IMR-90 (cell line): ENCODE measurements at regions not wholly inside any gene's neighbourhood (a gene's known extent, or its start where the extent isn't known, plus 50 kb on each side); places are given as distances from the start of the nearest gene placed in this dataset.

Experiments
- ATAC-seq: fragments of 200-7000 bp; cut with Tn5 transposase; 2 replicates; pipeline ENCODE4 v1.9.1; 2020; ENCODE audit warnings: low read depth, mild to moderate bottlenecking, moderate library complexity
- BruUV-seq: library from RNA; stranded (reverse); fragments of 400-500 nt; replicated peaks from 2 replicates; lab custom pipeline; 2021; lab: Mats Ljungman, UMichigan
- CTCF ChIA-PET: fragments of 300-600 bp; formaldehyde crosslinking; extraction: SDS; loops from one replicate; lab custom pipeline; 2021; ENCODE audit warnings: antibody characterized with exemption; lab: Yijun Ruan, JAX
- POLR2A ChIA-PET: fragments of 300-600 bp; sonication (Branson Sonifier 250); formaldehyde crosslinking; loops from one replicate; lab custom pipeline; 2022; ENCODE audit warnings: antibody characterized with exemption; ENCODE audit not compliant: unreplicated experiment; lab: Charles Lee
- DNase-seq: peaks from one replicate; pipeline ENCODE4 v3.0.0; 2013
- H2AFZ ChIP-seq: replicated peaks from 2 replicates; pipeline ENCODE3; 2013; ENCODE audit warnings: low read length, mild to moderate bottlenecking; ENCODE audit not compliant: poor library complexity
- H2AK5ac ChIP-seq: 2 replicates; pipeline ENCODE4 v1.6.1; 2013; ENCODE audit warnings: low read depth, low read length, inconsistent platforms
- H2AK9ac ChIP-seq: replicated peaks from 2 replicates; pipeline ENCODE3; 2013; ENCODE audit warnings: mild to moderate bottlenecking, low read depth, low read length, moderate library complexity; ENCODE audit not compliant: poor library complexity
- H2BK120ac ChIP-seq: 2 replicates; pipeline ENCODE4 v1.6.1; 2013; ENCODE audit warnings: low read depth, low read length, inconsistent platforms
- H2BK15ac ChIP-seq: 3 replicates; pipeline ENCODE4 v1.6.1; 2013; ENCODE audit warnings: low read depth, low read length, inconsistent platforms
- H2BK20ac ChIP-seq: 2 replicates; pipeline ENCODE4 v1.6.1; 2013; ENCODE audit warnings: low read depth, mild to moderate bottlenecking, inconsistent platforms, low read length, moderate library complexity
- H2BK5ac ChIP-seq: 2 replicates; pipeline ENCODE4 v1.6.1; 2013; ENCODE audit warnings: mild to moderate bottlenecking, low read depth, low read length, inconsistent platforms; ENCODE audit not compliant: poor library complexity, severe bottlenecking
- H3K14ac ChIP-seq: replicated peaks from 2 replicates; pipeline ENCODE4 v1.6.1; 2013; ENCODE audit warnings: low read depth, low read length, inconsistent platforms
- H3K18ac ChIP-seq: 2 replicates; pipeline ENCODE4 v1.6.1; 2013; ENCODE audit warnings: low read depth, low read length, control low read depth
- H3K23ac ChIP-seq: 2 replicates; pipeline ENCODE4 v1.6.1; 2013; ENCODE audit warnings: low read depth, low read length, inconsistent platforms
- H3K27ac ChIP-seq: 2 replicates; pipeline ENCODE4 v1.5.1; 2013; ENCODE audit warnings: mild to moderate bottlenecking, control low read depth, low read length; ENCODE audit not compliant: insufficient read depth
- H3K27me3 ChIP-seq: 2 replicates; pipeline ENCODE4 v1.6.1; 2013; ENCODE audit warnings: low read length; ENCODE audit not compliant: control insufficient read depth, insufficient read depth
- H3K36me3 ChIP-seq: 2 replicates; pipeline ENCODE4 v1.6.1; 2013; ENCODE audit warnings: low read length, mixed read lengths; ENCODE audit not compliant: control insufficient read depth, insufficient read depth
- H3K4ac ChIP-seq: 2 replicates; pipeline ENCODE4 v1.6.1; 2013; ENCODE audit warnings: low read depth, low read length, inconsistent platforms
- H3K4me1 ChIP-seq: 2 replicates; pipeline ENCODE4 v1.6.1; 2013; ENCODE audit warnings: low read length, mixed read lengths; ENCODE audit not compliant: control insufficient read depth, insufficient read depth
- H3K4me2 ChIP-seq: 2 replicates; pipeline ENCODE4 v1.6.1; 2013; ENCODE audit warnings: low read depth, mild to moderate bottlenecking, control low read depth, low read length, moderate library complexity
- H3K4me3 ChIP-seq: 2 replicates; pipeline ENCODE4 v1.5.1; 2013; ENCODE audit warnings: low read depth, mild to moderate bottlenecking, control low read depth, low read length, moderate library complexity; ENCODE audit not compliant: insufficient read depth
- H3K56ac ChIP-seq: 2 replicates; pipeline ENCODE4 v1.6.1; 2013; ENCODE audit warnings: low read length, inconsistent platforms; ENCODE audit not compliant: insufficient read depth; ENCODE audit errors: extremely low read depth
- H3K79me1 ChIP-seq, 2 experiments: 2 replicates each; pipeline ENCODE4 v1.6.1; 2013; ENCODE audit warnings: low read length in 2 of 2, inconsistent platforms in 1 of 2, low read depth in 1 of 2
- H3K9ac ChIP-seq: 2 replicates; pipeline ENCODE4 v1.6.1; 2013; ENCODE audit warnings: low read depth, low read length, control low read depth
- H3K9me1 ChIP-seq: 2 replicates; pipeline ENCODE4 v1.6.1; 2013; ENCODE audit warnings: low read length, inconsistent platforms; ENCODE audit not compliant: insufficient read depth
- H3K9me3 ChIP-seq: 2 replicates; pipeline ENCODE4 v1.6.1; 2013; ENCODE audit warnings: low read length; ENCODE audit not compliant: control insufficient read depth, insufficient read depth
- H4K20me1 ChIP-seq: 2 replicates; pipeline ENCODE4 v1.6.1; 2013; ENCODE audit warnings: low read length, inconsistent platforms; ENCODE audit not compliant: insufficient read depth
- H4K5ac ChIP-seq: 2 replicates; pipeline ENCODE4 v1.6.1; 2013; ENCODE audit warnings: mild to moderate bottlenecking, low read depth, low read length, control low read depth
- H4K8ac ChIP-seq, 2 experiments: 2 replicates each; pipeline ENCODE4 v1.6.1; 2013; ENCODE audit warnings: low read depth in 2 of 2, low read length in 2 of 2, control low read depth in 1 of 2, inconsistent platforms in 1 of 2
- H4K91ac ChIP-seq: 2 replicates; pipeline ENCODE4 v1.6.1; 2013; ENCODE audit warnings: low read depth, low read length, inconsistent platforms; ENCODE audit not compliant: insufficient read depth
- CHD1 ChIP-seq: IDR thresholded peaks from 2 replicates; pipeline ENCODE4 v1.6.1; 2012; ENCODE audit warnings: low read depth, low read length, improper control_type of control experiment
- FOS ChIP-seq: fragments of 150-350 bp; IDR thresholded peaks from 2 replicates; pipeline ENCODE4 v1.6.1; 2016; ENCODE audit warnings: low read depth, low read length
- POLR2A ChIP-seq: IDR thresholded peaks from 2 replicates; pipeline ENCODE4 v1.6.1; 2012; ENCODE audit warnings: mild to moderate bottlenecking, low read depth, low read length
- RCOR1 ChIP-seq: IDR thresholded peaks from 2 replicates; pipeline ENCODE4 v1.6.1; 2012; ENCODE audit warnings: mild to moderate bottlenecking, low read length, improper control_type of control experiment; ENCODE audit not compliant: insufficient replicate concordance
- RFX5 ChIP-seq: IDR thresholded peaks from 2 replicates; pipeline ENCODE4 v1.8.0; 2012; ENCODE audit warnings: low read depth, mild to moderate bottlenecking, low read length, moderate library complexity
- SMC3 ChIP-seq: fragments of 150-350 bp; IDR thresholded peaks from 2 replicates; pipeline ENCODE4 v1.6.1; 2016; ENCODE audit warnings: low read depth, mild to moderate bottlenecking, antibody characterized with exemption, low read length, moderate library complexity
- WGBS, 2 experiments: methylation state at CpG; one replicate each; pipeline versions ENCODE4 v1.1.5 to v1.1.7; 2013; ENCODE audit warnings: missing lambda C conversion rate in 2 of 2; ENCODE audit not compliant: insufficient read length in 1 of 2; ENCODE audit errors: extremely low coverage in 2 of 2; 5-methylcytosine and 5-hydroxymethylcytosine counted together
- dilution Hi-C: fragments of 300-500 bp; cut with HindIII; formaldehyde crosslinking; loops from one replicate; pipeline ENCODE4 v1.14.3; 2018; ENCODE audit warnings: low sequenced_read_pairs; ENCODE audit not compliant: unreplicated experiment
- in situ Hi-C: fragments of 300-500 bp; cut with MboI; formaldehyde crosslinking; loops from 3 replicates; pipeline ENCODE4 v1.14.3; 2019; ENCODE audit warnings: low sequenced_read_pairs, inconsistent platforms, mixed read lengths
- intact Hi-C: fragments of 100-400 bp; cut with micrococcal nuclease; formaldehyde crosslinking; loops from 2 replicates; pipeline ENCODE4 v1.10.0; 2022
- TF ChIP-seq, protein P1 (sequence below): conservative IDR thresholded peaks from 2 replicates; pipeline ENCODE4 v1.5.1; 2012; ENCODE audit warnings: mild to moderate bottlenecking, low read depth, low read length, improper control_type of control experiment

DNA sequence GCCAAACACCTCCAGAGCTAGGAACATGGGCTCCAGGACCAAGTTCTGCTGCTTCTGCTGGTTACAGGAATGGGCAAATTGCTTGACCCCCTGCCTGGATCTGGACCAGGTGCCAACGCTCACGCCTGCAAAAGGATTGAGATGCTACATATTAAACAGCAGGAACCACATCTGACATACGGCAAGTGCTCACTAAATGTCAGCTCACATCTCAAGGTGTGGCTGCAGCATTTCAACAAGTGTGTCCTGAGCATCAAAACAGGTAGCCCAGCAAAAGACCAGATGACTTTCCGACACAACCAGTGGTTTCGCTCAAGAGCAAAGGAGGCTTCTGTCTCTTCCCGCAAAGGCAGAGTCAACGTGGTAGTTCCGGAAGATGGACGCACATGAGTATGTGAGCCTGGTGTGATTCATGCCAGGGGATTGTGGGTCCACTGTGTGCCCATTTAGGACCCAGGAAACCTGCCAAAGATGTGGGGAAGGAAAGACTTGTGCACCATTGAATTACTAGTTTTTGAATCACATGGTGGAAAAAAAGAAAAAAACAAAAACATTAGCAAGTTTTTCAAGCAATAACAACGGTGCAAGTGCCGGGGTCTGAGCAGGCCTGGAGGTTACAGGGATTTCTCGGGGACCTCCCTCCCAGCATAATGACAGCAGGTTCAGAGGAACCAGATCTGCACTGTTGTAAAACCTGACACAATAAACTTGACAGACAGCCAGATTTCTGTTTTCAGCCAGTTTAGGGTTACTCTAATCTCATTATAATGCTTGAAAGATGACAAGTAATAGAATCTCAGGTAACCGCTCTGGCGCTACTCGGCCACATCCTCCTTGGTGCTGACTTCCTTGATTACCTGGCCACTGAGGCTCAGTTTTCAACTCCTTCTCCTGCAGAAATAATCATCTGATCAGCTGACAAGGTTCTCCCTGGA lies 77.9 kb downstream of the SOX1 start:
- no peaks in the 10 kb centered on the region for H3K27me3 ChIP-seq
- no peak overlapping the region for H4K8ac ChIP-seq
- in situ Hi-C loops (no loop called here), dilution Hi-C loops (no loop called here), intact Hi-C loops (no loop called here)
- no peak overlapping the region for H3K4ac ChIP-seq
- no peak overlapping the region for H3K14ac ChIP-seq
- no peak overlapping the region for H3K23ac ChIP-seq
- H3K9ac ChIP-seq: no peak overlapping the region
- H2BK5ac ChIP-seq: no peak overlapping the region
- H3K4me1 ChIP-seq: no peaks in the 10 kb centered on the region
- no peak overlapping the region for H3K56ac ChIP-seq
- ChIA-PET POLR2A (no interaction called here), CTCF (no interaction called here)
- H2AK5ac ChIP-seq: no peak overlapping the region
- H3K9me3 ChIP-seq: peaks cover 56% of the 10 kb centered on the region
- WGBS, 2 experiments: 80% methylated on average over 6 of the region's 15 CpGs; no CpG with 5 or more reads in 1 of the 2 experiments
- no peak overlapping the region for H4K5ac ChIP-seq
- H3K9me1 ChIP-seq: no peaks in the 10 kb centered on the region
- no peaks in the 10 kb centered on the region for H3K36me3 ChIP-seq
- H3K4me2 ChIP-seq: no peak overlapping the region
- no peak overlapping the region for H2AFZ ChIP-seq
- DNase-seq (no peak), ATAC-seq (no peak)
- H4K20me1 ChIP-seq: no peaks in the 10 kb centered on the region
- H2BK120ac ChIP-seq: no peak overlapping the region
- H3K18ac ChIP-seq: no peak overlapping the region
- no peak overlapping the region for H2BK15ac ChIP-seq
- no TSS peak for BruUV-seq
- no peak overlapping the region for H3K27ac ChIP-seq
- no peak overlapping the region for H2BK20ac ChIP-seq
- no peak overlapping the region for H3K4me3 ChIP-seq
- no peak overlapping the region for H4K91ac ChIP-seq
- H2AK9ac ChIP-seq: no peak overlapping the region
- H3K79me1 ChIP-seq: no peaks in the 10 kb centered on the region
- TF ChIP-seq RCOR1 (no peak), RFX5 (no peak), SMC3 (no peak), FOS (no peak), POLR2A (no peak), CHD1 (no peak)
- TF ChIP-seq, protein P1, sequence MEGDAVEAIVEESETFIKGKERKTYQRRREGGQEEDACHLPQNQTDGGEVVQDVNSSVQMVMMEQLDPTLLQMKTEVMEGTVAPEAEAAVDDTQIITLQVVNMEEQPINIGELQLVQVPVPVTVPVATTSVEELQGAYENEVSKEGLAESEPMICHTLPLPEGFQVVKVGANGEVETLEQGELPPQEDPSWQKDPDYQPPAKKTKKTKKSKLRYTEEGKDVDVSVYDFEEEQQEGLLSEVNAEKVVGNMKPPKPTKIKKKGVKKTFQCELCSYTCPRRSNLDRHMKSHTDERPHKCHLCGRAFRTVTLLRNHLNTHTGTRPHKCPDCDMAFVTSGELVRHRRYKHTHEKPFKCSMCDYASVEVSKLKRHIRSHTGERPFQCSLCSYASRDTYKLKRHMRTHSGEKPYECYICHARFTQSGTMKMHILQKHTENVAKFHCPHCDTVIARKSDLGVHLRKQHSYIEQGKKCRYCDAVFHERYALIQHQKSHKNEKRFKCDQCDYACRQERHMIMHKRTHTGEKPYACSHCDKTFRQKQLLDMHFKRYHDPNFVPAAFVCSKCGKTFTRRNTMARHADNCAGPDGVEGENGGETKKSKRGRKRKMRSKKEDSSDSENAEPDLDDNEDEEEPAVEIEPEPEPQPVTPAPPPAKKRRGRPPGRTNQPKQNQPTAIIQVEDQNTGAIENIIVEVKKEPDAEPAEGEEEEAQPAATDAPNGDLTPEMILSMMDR: no peak
